ENCODE measurements at regions not wholly inside any gene's neighbourhood (a gene's known extent, or its start where the extent isn't known, plus 50 kb on each side); places are given as distances from the start of the nearest gene placed in this dataset.
A peak's percentile ranks its signal among the peaks of the same experiment; 100 is the strongest.

DNA sequence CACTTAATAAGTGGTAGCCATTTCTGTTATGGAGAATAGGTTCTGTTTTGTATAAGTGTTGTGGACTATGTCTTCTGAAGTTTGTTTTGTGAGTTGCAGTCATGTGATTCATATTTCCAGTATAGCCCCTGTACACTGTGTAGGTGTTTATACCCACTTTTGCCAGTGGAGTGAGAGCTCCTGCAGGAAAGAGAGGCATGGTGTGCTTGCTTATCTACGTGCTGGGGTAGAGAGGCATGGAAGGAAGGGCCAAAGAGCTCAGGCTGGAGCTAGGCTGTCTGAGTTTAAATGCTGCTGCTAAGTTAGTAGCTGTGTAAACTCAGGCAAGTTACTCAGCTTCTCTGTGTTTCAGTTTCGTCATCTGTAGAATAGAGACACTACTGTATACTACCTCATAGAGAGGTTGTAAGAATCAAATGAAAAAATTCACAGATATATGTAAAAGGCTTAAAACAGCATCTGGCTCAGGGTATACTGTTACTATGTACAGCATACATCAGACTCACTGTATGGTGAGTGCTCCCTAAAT lies 88.2 kb upstream of the SLC38A2 start:
- TF ChIP-seq, protein P1, sequence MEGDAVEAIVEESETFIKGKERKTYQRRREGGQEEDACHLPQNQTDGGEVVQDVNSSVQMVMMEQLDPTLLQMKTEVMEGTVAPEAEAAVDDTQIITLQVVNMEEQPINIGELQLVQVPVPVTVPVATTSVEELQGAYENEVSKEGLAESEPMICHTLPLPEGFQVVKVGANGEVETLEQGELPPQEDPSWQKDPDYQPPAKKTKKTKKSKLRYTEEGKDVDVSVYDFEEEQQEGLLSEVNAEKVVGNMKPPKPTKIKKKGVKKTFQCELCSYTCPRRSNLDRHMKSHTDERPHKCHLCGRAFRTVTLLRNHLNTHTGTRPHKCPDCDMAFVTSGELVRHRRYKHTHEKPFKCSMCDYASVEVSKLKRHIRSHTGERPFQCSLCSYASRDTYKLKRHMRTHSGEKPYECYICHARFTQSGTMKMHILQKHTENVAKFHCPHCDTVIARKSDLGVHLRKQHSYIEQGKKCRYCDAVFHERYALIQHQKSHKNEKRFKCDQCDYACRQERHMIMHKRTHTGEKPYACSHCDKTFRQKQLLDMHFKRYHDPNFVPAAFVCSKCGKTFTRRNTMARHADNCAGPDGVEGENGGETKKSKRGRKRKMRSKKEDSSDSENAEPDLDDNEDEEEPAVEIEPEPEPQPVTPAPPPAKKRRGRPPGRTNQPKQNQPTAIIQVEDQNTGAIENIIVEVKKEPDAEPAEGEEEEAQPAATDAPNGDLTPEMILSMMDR (conservative IDR thresholded peaks at IDR 0.05 in 1 of 2, IDR thresholded peaks at IDR 0.05 in 1 of 2; ENCODE audit: low read depth in 1 of 2, low read length in 2 of 2) = no peak
- TF ChIP-seq EZH2 (IDR thresholded peaks at IDR 0.05; ENCODE audit: low read length, missing control alignments) = no peak
- no peaks in the 10 kb centered on the region for H3K27me3 ChIP-seq (ENCODE audit: control insufficient read depth, insufficient read depth, low read length)
- H3K4me3 ChIP-seq (replicated peaks in 1 of 4; ENCODE audit: control extremely low read depth in 1 of 4, insufficient read depth in 1 of 4, low read depth in 3 of 4, low read length in 4 of 4) = no peak overlapping the region
- no peak overlapping the region for H3K27ac ChIP-seq (ENCODE audit: insufficient read depth, low read length)
- no peaks in the 10 kb centered on the region for H4K20me1 ChIP-seq (ENCODE audit: control insufficient read depth, extremely low read depth, insufficient read depth, low read length)
- no peaks in the 10 kb centered on the region for H3K79me2 ChIP-seq (ENCODE audit: control insufficient read depth, insufficient read depth, low read length)
- H3K9ac ChIP-seq (ENCODE audit: insufficient read depth, low read length) = no peak overlapping the region
- no peak overlapping the region for H2AFZ ChIP-seq (ENCODE audit: low read length)
- no peak overlapping the region for H3K4me2 ChIP-seq (ENCODE audit: extremely low read depth, insufficient read depth, low read length)
- H3K9me3 ChIP-seq (ENCODE audit: control insufficient read depth, insufficient read depth, low read depth, low read length) = no peaks in the 10 kb centered on the region
- DNase-seq (ENCODE audit: low read depth in 2 of 2) = no peak
- H3K4me1 ChIP-seq (ENCODE audit: control insufficient read depth, extremely low read depth, insufficient read depth, low read length) = peaks cover 2% of the 10 kb centered on the region
- H3K36me3 ChIP-seq (ENCODE audit: control insufficient read depth, insufficient read depth, low read length) = no peaks in the 10 kb centered on the region

DNA sequence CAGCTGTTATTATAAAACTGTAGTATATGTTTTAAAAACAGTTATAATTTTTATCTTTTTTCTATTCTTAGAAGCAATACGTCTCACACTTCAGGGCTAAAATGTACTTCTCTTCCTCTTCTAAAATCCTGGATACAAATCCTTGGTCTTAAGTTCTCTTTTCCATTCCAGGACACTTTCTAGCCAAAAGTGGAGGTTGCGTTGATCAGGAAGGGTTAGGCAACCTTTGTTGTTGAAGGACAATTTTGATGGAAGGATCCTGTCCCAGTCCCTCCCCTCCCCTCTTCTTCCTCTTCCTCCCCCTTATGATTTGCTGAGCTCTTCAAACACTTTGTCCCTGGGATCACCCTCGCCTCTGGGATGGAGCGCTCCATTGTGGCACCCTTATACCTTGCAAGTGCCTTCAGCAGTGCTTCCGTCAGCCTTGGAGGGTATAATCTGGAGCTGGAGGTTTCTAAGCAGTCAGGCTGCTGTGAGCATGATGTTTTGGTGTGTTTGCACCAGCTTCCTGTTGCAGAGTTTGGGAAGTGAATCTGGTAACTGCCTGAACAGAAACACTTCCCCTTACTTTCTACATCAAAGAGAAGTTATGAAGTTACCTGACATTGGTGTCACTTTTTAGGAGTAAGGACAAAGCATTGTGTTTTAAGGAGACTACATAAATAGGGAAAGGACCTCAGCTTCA lies 87.4 kb upstream of the SLC38A2 start:
- no peak for DNase-seq (ENCODE audit: low read depth in 2 of 2)
- H3K4me1 ChIP-seq (ENCODE audit: control insufficient read depth, extremely low read depth, insufficient read depth, low read length) = peaks cover 2% of the 10 kb centered on the region

DNA sequence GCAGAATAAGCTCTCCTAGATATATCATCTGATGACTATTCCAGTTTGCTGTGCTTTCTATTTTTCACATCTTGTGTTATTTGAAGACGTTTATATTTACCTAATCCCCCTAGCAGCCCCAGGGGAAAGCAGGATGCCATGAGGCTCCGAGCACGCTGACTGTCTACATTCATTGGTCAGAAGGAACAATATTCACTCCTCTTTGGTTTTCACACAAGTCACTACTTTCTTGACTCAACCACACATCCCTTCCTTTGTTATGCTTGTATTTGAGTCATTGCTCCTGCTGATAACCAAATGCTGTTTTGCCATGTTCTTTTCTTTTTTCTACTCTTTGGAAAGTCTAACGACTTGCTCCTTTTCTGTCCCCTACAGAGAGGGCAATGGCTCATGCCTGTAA lies 86.5 kb upstream of the SLC38A2 start:
- Histone ChIP-seq H3K9ac (ENCODE audit: insufficient read depth, low read length) (no peak overlapping the region), H3K4me1 (ENCODE audit: control insufficient read depth, extremely low read depth, insufficient read depth, low read length) (peaks cover 2% of the 10 kb centered on the region), H2AFZ (ENCODE audit: low read length) (no peak overlapping the region), H3K4me3 (replicated peaks in 1 of 4; ENCODE audit: control extremely low read depth in 1 of 4, insufficient read depth in 1 of 4, low read depth in 3 of 4, low read length in 4 of 4) (no peak overlapping the region), H4K20me1 (ENCODE audit: control insufficient read depth, extremely low read depth, insufficient read depth, low read length) (no peaks in the 10 kb centered on the region), H3K9me3 (ENCODE audit: control insufficient read depth, insufficient read depth, low read depth, low read length) (no peaks in the 10 kb centered on the region), H3K79me2 (ENCODE audit: control insufficient read depth, insufficient read depth, low read length) (no peaks in the 10 kb centered on the region), H3K36me3 (ENCODE audit: control insufficient read depth, insufficient read depth, low read length) (no peaks in the 10 kb centered on the region), H3K4me2 (ENCODE audit: extremely low read depth, insufficient read depth, low read length) (no peak overlapping the region), H3K27ac (ENCODE audit: insufficient read depth, low read length) (no peak overlapping the region), H3K27me3 (ENCODE audit: control insufficient read depth, insufficient read depth, low read length) (no peaks in the 10 kb centered on the region)
- DNase-seq (ENCODE audit: low read depth in 2 of 2) = peak; percentile 24 to 90
- TF ChIP-seq, protein P1 (conservative IDR thresholded peaks at IDR 0.05 in 1 of 2, IDR thresholded peaks at IDR 0.05 in 1 of 2; ENCODE audit: low read depth in 1 of 2, low read length in 2 of 2) = no peak
- TF ChIP-seq EZH2 (IDR thresholded peaks at IDR 0.05; ENCODE audit: low read length, missing control alignments) = no peak

More for the DNA sequence above, 87.4 kb upstream of the SLC38A2 start:
- Histone ChIP-seq H3K36me3 (ENCODE audit: control insufficient read depth, insufficient read depth, low read length) (no peaks in the 10 kb centered on the region), H2AFZ (ENCODE audit: low read length) (no peak overlapping the region), H3K9ac (ENCODE audit: insufficient read depth, low read length) (no peak overlapping the region), H3K27me3 (ENCODE audit: control insufficient read depth, insufficient read depth, low read length) (no peaks in the 10 kb centered on the region), H3K4me3 (replicated peaks in 1 of 4; ENCODE audit: control extremely low read depth in 1 of 4, insufficient read depth in 1 of 4, low read depth in 3 of 4, low read length in 4 of 4) (no peak overlapping the region), H3K4me2 (ENCODE audit: extremely low read depth, insufficient read depth, low read length) (no peak overlapping the region), H4K20me1 (ENCODE audit: control insufficient read depth, extremely low read depth, insufficient read depth, low read length) (no peaks in the 10 kb centered on the region), H3K9me3 (ENCODE audit: control insufficient read depth, insufficient read depth, low read depth, low read length) (no peaks in the 10 kb centered on the region), H3K79me2 (ENCODE audit: control insufficient read depth, insufficient read depth, low read length) (no peaks in the 10 kb centered on the region), H3K27ac (ENCODE audit: insufficient read depth, low read length) (no peak overlapping the region)
- TF ChIP-seq, protein P1 (conservative IDR thresholded peaks at IDR 0.05 in 1 of 2, IDR thresholded peaks at IDR 0.05 in 1 of 2; ENCODE audit: low read depth in 1 of 2, low read length in 2 of 2) = no peak
- no peak for TF ChIP-seq EZH2 (IDR thresholded peaks at IDR 0.05; ENCODE audit: low read length, missing control alignments)
